ENCODE measurements at regions not wholly inside any gene's neighbourhood (a gene's known extent, or its start where the extent isn't known, plus 50 kb on each side); places are given as distances from the start of the nearest gene placed in this dataset.

DNA sequence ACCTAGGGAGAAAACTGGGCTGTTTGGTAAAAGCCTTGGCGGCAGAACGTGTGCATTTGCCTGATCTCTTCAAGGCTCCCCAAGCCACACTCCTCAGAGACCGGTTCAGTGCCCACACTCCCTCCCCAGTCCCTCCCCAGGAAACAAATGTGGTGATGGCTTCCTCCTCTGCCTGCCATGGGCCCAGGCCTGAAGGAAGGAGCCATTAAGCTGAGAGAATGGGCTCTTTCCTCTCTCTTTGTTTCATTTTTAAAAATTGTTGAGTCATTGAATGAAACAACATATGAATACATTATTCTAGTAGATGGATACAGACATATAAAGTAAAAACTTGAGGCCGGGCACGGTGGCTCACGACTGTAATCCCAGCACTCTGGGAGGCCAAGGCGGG is 50.6 kb upstream of the YWHAQ start:
- DNase-seq, result no peak

DNA sequence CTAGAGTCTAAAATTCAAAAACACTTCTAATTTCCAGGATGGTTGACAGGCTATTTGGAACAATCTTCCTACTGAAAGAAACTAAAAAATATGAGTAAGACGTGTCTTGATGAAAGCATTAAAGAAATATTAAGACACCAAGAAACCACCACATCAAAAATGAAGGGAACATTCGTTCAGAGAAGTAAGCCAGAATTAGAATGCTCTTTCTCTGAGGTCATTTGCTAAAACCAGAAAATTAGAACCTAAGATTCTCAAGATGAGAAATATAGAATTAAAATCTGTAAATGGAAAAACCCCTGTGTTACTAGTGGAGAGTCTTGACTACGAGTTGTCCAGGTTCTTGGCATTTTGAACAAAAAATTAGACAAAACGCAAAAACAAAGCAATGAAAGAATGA is 54.8 kb upstream of the YWHAQ start:
- no peak for DNase-seq

- no peak for DNase-seq
Observed at GRCh38 chr2:9686061-9686460, 55.3 kb upstream of the YWHAQ start.

GRCh38 chr2:9690252-9690651 is 59.5 kb upstream of the YWHAQ start:
- DNase-seq, result no peak

GRCh38 chr2:9690716-9691498 is 60.1 kb upstream of the YWHAQ start:
- no peak for DNase-seq

DNA sequence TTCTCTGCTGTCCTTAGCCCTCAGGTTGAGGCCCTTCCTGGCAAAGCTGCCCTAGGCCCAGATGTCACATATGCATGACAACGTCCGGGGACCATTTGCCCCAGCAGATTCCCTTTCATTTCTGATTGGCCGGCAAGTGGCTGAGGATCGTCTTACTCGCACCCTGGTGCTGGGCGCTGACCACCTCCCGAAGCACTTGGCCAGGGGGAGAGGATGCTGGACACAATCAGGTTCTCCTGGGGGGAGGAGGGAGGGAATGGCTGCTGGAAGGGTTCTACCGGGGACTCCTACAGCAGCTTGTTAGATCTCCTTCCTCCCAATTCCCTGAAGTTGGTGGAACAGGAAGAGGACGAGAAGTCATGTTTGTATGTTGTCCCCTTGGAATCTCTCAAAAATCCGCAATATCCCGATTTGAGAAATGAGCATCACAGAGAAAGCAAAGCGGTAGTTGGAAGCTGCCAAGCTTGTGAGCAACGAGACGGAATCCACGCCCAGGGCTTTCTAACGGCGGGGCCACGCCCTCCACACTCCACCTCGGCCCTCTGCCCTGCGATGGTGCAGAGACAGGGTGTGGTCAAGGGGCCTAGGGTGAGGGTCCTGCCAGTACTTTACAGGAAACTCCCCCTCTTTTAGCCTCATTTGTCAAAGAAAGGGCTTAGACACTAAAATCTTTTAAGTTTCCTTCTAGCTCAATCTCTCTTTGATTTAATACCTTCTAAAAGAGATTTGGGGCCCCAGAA is 61.8 kb upstream of the YWHAQ start:
- no peak for DNase-seq

DNA sequence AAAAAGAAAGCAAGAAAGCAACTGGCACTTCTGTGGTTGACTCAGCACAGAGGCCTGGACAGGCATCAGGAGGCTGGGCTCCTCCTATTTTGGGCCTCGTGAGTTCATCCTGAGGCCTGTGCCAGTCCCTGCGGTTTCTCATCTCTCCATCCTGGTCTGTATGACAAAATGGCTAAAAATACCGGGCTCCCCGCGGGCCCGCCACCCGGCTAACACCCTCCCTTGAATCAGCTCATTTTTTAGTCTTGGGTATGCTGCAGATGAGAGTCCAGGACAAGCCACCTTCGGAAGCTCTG is 62.3 kb upstream of the YWHAQ start:
- no peak for DNase-seq

- no peak for DNase-seq
Observed at GRCh38 chr2:9693646-9694045, 62.8 kb upstream of the YWHAQ start.

- DNase-seq, result no peak
Observed at GRCh38 chr2:9694661-9695234, 64.0 kb upstream of the YWHAQ start.

DNA sequence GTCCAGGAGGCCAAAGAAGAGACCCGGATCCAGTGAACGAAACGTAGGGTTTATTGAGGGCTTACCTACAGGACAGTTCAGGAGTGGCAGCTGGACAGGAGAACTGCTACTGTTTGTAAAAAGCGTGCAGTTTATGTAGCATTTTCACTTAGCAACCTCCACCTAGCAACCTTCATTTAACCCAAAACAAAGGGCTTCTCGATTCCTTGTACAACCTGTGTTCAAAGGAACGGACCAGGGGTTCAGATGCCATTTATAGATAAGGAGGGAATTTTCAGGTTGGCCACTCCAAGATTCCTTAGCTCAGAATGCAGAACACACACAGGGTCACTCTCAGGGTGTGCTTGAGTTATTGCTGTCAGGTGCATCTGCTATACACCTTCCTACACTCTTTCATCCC is 65.1 kb upstream of the YWHAQ start:
- DNase-seq, result no peak

DNA sequence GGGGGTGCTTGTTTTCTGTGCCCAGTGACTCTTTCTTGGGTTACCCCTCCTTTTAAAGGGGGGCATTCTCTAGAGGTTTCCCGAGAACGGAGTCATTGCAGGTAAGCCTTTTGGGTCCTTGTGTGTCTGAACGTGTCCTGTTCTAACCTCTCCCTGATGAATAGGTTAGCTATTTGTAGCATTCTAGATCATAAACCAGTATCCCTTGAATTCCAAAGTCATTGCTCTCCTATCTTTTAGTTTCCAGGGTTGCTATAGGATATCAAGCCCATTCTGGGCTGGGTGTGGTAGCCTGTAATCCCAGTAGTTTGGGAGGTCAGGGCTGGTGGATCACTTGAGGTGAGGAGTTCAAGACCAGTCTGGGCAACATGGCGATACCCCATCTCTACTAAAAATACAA is 65.9 kb upstream of the YWHAQ start:
- no peak for DNase-seq

- no peak for DNase-seq
Observed at GRCh38 chr2:9697909-9698308, 67.1 kb upstream of the YWHAQ start.

- DNase-seq, result no peak
Observed at GRCh38 chr2:9699139-9700108, 68.6 kb upstream of the YWHAQ start.

DNA sequence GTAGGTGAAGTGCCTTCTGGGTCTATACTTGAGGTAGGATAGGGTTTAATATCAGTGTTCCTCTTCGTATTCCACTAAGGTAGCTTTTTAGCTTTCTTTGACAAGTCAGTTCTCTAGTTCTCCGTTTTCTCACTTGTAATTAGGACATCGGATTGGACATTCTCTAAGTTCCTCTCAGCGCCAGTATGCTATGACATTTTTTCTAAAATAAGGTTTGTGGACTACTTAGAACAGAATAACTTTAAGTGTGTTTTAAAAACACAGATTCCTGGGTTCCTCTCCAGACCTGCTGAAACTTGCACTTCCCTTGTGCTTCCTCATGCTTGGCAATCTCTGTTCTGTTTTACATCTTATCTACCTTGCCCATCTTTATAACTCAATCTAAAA is 69.3 kb upstream of the YWHAQ start:
- no peak for DNase-seq

DNA sequence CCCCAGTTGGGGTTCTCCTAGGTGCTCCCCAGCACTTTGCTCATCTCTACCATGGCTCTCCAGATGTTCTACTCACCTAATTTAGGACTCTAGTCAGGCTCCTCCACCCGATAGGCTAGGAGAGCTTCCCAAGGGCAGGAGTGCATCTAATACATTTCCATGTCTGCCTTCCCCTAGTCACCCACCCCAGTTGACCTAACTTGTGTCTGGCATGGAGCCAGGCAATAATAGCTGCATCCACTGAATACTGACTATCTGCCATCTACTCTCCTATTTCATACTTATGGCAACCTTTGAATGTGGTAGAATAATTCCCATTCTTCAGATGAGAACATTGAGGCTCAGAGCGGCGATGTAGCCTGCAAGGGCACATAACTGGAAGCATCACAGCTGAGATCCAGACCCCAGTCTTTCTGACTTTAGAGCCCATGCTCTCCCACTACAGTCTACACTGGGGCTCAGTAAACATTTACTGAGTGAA is 71.8 kb upstream of the YWHAQ start:
- no peak for DNase-seq

GRCh38 chr2:9703085-9703678 is 72.4 kb upstream of the YWHAQ start:
- peak; percentile 73 for DNase-seq

DNA sequence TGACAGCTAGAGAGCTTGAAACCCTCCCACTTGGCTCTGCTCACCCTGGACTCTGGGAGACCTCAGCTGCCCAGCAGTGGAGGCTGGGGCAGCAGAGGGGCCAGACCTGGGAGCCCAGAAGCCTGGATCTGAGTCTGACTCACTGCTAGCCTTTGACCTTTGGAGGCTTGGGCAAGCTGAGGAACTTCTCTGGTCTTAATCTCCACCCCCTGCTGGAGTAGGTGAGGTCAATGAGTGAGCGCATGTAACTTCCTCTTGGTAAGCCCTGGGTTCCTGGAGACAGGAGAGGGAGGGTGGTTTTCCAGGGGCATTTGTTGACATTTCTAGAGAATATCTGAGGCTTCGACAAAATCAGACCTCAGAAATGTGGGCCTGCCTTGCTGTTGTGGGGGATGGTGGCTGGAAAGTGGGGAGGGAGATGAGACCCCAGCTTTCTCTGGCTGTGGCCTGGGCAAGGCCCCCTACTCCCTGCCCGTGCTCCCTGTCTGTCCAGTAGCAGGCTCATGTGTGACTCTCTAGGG is 73.0 kb upstream of the YWHAQ start:
- DNase-seq, result no peak

DNA sequence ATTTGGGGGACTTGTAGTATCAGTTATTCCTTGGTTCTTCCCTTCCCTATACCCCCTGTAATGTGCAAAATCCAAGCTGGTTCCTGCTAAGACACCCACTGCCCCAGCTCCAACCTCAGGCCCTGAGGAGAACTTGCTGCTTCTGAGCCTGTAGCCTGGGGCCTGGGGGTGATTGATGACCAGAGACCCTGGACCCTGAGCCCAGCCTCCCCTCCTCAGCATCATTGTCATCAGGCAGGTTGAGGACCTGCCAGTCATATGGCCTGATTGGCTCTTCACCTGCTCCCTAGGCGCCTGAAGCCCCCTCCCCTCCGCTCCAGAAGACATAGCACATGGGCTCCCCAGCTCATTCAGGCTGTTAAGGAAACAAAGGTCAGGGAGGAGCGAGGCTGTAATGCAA is 73.8 kb upstream of the YWHAQ start:
- DNase-seq, result no peak

GRCh38 chr2:9705196-9705595 is 74.4 kb upstream of the YWHAQ start:
- no peak for DNase-seq

DNA sequence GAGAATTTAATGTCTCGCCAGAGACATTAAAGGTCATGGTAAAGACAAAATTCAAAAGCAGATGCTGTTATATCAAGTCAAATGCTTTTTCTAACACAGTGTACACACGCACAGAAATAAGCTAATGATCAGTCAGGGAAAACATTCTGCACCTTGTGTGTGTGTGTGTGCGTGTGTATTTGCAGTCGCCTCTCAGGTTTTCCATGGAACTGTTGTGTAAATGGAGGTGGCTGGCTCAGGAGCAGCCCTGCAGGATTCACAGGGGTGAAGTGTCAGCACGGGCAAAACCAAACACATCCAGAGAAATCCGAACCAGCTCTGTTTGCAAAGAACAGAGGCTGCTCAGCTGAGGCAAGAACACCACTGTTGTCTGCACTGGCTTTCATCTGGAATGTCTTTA is 76.2 kb upstream of the YWHAQ start:
- DNase-seq, result no peak

DNA sequence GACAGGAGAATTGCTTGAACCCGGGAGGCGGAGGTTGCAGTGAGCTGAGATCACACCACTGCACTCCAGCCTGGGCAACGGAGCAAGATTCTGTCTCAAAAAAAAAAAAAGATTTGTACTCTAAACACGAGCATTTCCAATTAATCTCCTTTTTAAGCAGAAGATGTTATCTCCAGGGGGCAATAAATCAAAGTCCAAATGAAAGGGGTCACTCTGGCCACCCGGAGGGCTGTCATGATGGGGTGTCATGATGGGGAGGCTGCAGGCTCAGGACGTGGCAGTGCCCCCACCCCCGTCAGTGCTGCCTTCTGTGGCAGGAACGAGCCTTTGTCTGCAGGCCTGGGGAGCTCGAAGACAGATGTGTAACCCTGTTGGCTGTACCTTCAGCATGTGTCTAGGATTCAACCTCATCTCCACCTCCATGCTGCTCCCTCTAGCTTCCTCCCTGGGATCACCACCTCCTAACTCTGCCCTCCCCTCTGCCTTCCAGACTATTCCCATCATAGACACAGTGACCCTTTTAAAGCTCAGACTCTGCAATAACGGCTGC is 76.9 kb upstream of the YWHAQ start:
- DNase-seq, result no peak
